Fibroblast of lung (primary cell): ENCODE measurements at regions not wholly inside any gene's neighbourhood (a gene's known extent, or its start where the extent isn't known, plus 50 kb on each side); places are given as distances from the start of the nearest gene placed in this dataset.

Source experiments
- DNase-seq, 2 donors: peaks; one replicate each; pipeline versions ENCODE4 v3.0.0 to v3.0.0-alpha.2; 2010; ENCODE audit warnings: low read depth in 2 of 2
- H2AFZ ChIP-seq: 2 replicates; pipeline ENCODE4 v1.5.1; 2012; ENCODE audit warnings: low read length, control low read depth, inconsistent platforms
- H3K27ac ChIP-seq: 2 replicates; pipeline ENCODE4 v1.5.1; 2011; ENCODE audit warnings: low read length, control low read depth; ENCODE audit not compliant: insufficient read depth
- H3K27me3 ChIP-seq: 2 replicates; pipeline ENCODE4 v1.5.1; 2011; ENCODE audit warnings: mild to moderate bottlenecking, low read length; ENCODE audit not compliant: control insufficient read depth, insufficient read depth
- H3K36me3 ChIP-seq: 2 replicates; pipeline ENCODE4 v1.5.1; 2011; ENCODE audit warnings: low read length; ENCODE audit not compliant: control insufficient read depth, insufficient read depth
- H3K4me1 ChIP-seq: 2 replicates; pipeline ENCODE4 v1.5.1; 2011; ENCODE audit warnings: low read length; ENCODE audit not compliant: control insufficient read depth, insufficient read depth; ENCODE audit errors: extremely low read depth
- H3K4me2 ChIP-seq: 2 replicates; pipeline ENCODE4 v1.5.1; 2011; ENCODE audit warnings: low read length, control low read depth; ENCODE audit not compliant: insufficient read depth; ENCODE audit errors: extremely low read depth
- H3K4me3 ChIP-seq, 4 experiments: fragments of 200-600 bp in 1 of 4; sonication (generic) in 1 of 4; replicated peaks in 1 of 4; 2 replicates each; pipeline ENCODE4 v1.5.1; 2011 to 2016; ENCODE audit warnings: low read length in 4 of 4, low read depth in 3 of 4, mild to moderate bottlenecking in 3 of 4, control low read depth in 2 of 4, inconsistent platforms in 1 of 4, mixed read lengths in 1 of 4; ENCODE audit not compliant: insufficient read depth in 1 of 4; ENCODE audit errors: control extremely low read depth in 1 of 4
- H3K79me2 ChIP-seq: 2 replicates; pipeline ENCODE4 v1.5.1; 2012; ENCODE audit warnings: mild to moderate bottlenecking, low read length, inconsistent platforms; ENCODE audit not compliant: control insufficient read depth, insufficient read depth
- H3K9ac ChIP-seq: 2 replicates; pipeline ENCODE4 v1.5.1; 2011; ENCODE audit warnings: mild to moderate bottlenecking, low read length, control low read depth; ENCODE audit not compliant: insufficient read depth
- H3K9me3 ChIP-seq: 2 replicates; pipeline ENCODE4 v1.5.1; 2012; ENCODE audit warnings: low read depth, low read length; ENCODE audit not compliant: control insufficient read depth, insufficient read depth
- H4K20me1 ChIP-seq: 2 replicates; pipeline ENCODE4 v1.5.1; 2011; ENCODE audit warnings: low read length; ENCODE audit not compliant: control insufficient read depth, insufficient read depth; ENCODE audit errors: extremely low read depth
- EZH2 ChIP-seq: IDR thresholded peaks from 2 replicates; pipeline ENCODE4 v1.5.1; 2012; ENCODE audit warnings: low read length, control low read depth, mild to moderate bottlenecking; ENCODE audit errors: missing control alignments
- TF ChIP-seq, protein P1 (sequence below), 2 donors: IDR thresholded peaks in 1 of 2; conservative IDR thresholded peaks in 1 of 2; 1 replicate in 1 of 2; 2 replicates in 1 of 2; pipeline ENCODE4 v1.5.1; 2011 to 2012; ENCODE audit warnings: low read length in 2 of 2, control low read depth in 1 of 2, inconsistent platforms in 1 of 2, low read depth in 1 of 2, mild to moderate bottlenecking in 1 of 2

DNA sequence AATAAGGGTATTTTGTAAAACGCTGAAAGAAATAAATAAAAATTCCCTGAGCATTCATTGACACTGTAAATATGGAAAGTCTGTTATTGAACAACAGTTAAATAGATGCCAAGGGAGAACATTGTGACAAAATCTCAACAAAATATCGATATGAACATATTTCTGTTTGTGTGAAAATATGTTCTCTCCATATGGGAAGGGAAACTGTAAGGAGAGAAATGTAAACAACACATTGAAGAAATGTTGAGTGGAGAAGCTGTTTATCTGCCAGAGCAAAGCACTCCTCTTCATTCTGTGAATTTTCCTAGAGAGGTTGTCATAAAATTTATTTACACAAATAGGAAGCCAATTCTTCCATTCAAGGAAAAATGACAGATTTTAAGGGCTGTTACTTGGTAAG lies 57.1 kb upstream of the EOMES start:
- no peak for DNase-seq
- no peaks in the 10 kb centered on the region for H3K79me2 ChIP-seq
- no peaks in the 10 kb centered on the region for H3K36me3 ChIP-seq
- no peak overlapping the region for H3K27ac ChIP-seq
- no peak for TF ChIP-seq EZH2
- TF ChIP-seq, protein P1, sequence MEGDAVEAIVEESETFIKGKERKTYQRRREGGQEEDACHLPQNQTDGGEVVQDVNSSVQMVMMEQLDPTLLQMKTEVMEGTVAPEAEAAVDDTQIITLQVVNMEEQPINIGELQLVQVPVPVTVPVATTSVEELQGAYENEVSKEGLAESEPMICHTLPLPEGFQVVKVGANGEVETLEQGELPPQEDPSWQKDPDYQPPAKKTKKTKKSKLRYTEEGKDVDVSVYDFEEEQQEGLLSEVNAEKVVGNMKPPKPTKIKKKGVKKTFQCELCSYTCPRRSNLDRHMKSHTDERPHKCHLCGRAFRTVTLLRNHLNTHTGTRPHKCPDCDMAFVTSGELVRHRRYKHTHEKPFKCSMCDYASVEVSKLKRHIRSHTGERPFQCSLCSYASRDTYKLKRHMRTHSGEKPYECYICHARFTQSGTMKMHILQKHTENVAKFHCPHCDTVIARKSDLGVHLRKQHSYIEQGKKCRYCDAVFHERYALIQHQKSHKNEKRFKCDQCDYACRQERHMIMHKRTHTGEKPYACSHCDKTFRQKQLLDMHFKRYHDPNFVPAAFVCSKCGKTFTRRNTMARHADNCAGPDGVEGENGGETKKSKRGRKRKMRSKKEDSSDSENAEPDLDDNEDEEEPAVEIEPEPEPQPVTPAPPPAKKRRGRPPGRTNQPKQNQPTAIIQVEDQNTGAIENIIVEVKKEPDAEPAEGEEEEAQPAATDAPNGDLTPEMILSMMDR (conservative IDR thresholded peaks at IDR 0.05 in 1 of 2, IDR thresholded peaks at IDR 0.05 in 1 of 2; ENCODE audit: low read depth in 1 of 2, low read length in 2 of 2) = no peak
- no peak overlapping the region for H3K4me2 ChIP-seq
- no peak overlapping the region for H3K4me3 ChIP-seq
- no peak overlapping the region for H3K9ac ChIP-seq
- H2AFZ ChIP-seq = no peak overlapping the region
- no peaks in the 10 kb centered on the region for H3K27me3 ChIP-seq
- H3K9me3 ChIP-seq = no peaks in the 10 kb centered on the region
- H3K4me1 ChIP-seq = no peaks in the 10 kb centered on the region
- H4K20me1 ChIP-seq = no peaks in the 10 kb centered on the region

DNA sequence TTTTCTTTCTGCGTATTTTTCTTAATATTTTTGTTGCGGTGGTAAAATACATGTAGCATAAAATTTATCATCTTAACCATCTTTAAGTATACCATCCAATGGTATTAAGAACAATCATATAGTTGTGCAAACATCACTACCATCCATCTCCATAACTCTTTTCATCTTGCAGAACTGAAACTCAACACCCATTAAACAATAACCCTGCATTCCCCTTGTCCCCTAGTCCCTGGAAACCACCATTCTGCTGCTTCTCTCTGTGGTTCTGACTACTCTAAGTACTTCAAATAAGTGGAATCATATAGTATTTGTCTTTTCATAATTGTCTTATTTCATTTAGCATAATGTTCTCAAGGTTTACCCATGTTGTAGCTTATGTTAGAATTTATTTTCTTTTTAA lies 67.3 kb upstream of the EOMES start:
- Histone ChIP-seq H2AFZ (no peak overlapping the region), H3K27me3 (no peaks in the 10 kb centered on the region), H3K4me2 (no peak overlapping the region), H4K20me1 (no peaks in the 10 kb centered on the region), H3K4me3 (no peak overlapping the region), H3K9me3 (no peaks in the 10 kb centered on the region), H3K27ac (no peak overlapping the region), H3K9ac (no peak overlapping the region), H3K36me3 (no peaks in the 10 kb centered on the region), H3K4me1 (no peaks in the 10 kb centered on the region), H3K79me2 (no peaks in the 10 kb centered on the region)
- TF ChIP-seq, protein P1 (conservative IDR thresholded peaks at IDR 0.05 in 1 of 2, IDR thresholded peaks at IDR 0.05 in 1 of 2; ENCODE audit: low read depth in 1 of 2, low read length in 2 of 2) = no peak
- TF ChIP-seq EZH2 = no peak
- DNase-seq = no peak

DNA sequence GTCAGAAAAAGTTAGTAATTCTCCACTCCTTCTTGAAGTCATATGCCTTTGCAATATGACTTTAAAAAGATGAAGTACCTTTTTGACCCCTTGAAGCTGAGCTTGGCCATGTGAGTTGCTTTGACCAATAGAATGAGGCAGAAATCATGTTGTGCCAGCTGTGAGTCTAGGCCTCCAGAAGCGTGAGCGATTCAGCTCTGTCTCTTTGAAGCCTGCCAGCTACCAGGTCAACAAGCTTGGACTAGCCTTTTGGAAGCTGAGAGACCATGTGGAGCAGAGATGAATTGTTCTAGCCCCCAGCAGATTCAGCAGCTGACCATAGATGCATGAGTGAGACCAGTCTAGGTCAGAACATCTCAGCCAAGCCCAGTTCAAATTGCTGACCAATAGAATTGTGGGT lies 69.8 kb upstream of the EOMES start:
- H3K9me3 ChIP-seq = no peaks in the 10 kb centered on the region
- H4K20me1 ChIP-seq = no peaks in the 10 kb centered on the region
- H3K4me2 ChIP-seq = no peak overlapping the region
- H3K4me1 ChIP-seq = no peaks in the 10 kb centered on the region
- H3K9ac ChIP-seq = no peak overlapping the region
- no peaks in the 10 kb centered on the region for H3K27me3 ChIP-seq
- H3K36me3 ChIP-seq = no peaks in the 10 kb centered on the region
- no peak overlapping the region for H3K27ac ChIP-seq
- H3K79me2 ChIP-seq = no peaks in the 10 kb centered on the region
- H3K4me3 ChIP-seq = no peak overlapping the region
- H2AFZ ChIP-seq = no peak overlapping the region
- no peak for DNase-seq
- TF ChIP-seq, protein P1 (conservative IDR thresholded peaks at IDR 0.05 in 1 of 2, IDR thresholded peaks at IDR 0.05 in 1 of 2; ENCODE audit: low read depth in 1 of 2, low read length in 2 of 2) = no peak
- no peak for TF ChIP-seq EZH2
